BLaER1 treated with 17β-estradiol and CSF1 and Interleukin-3, amounts not matched to agents 10 nM and 100 nM (cell line): ENCODE measurements at regions not wholly inside any gene's neighbourhood (a gene's known extent, or its start where the extent isn't known, plus 50 kb on each side); places are given as distances from the start of the nearest gene placed in this dataset.

Source experiments
- H3K27ac ChIP-seq, 11 experiments: shearing (Covaris generic); formaldehyde crosslinking; 2 replicates each; pipeline ENCODE4 v1.8.1; 2022
- H3K27me3 ChIP-seq, 11 experiments: shearing (Covaris generic); formaldehyde crosslinking; 2 replicates each; pipeline ENCODE4 v1.8.1; 2022
- H3K36me3 ChIP-seq, 11 experiments: shearing (Covaris generic); formaldehyde crosslinking; 2 replicates each; pipeline ENCODE4 v1.8.1; 2022
- H3K4me1 ChIP-seq, 10 experiments: shearing (Covaris generic); formaldehyde crosslinking; 2 replicates each; pipeline ENCODE4 v1.8.1; 2022
- H3K4me2 ChIP-seq, 11 experiments: shearing (Covaris generic); formaldehyde crosslinking; 2 replicates each; pipeline ENCODE4 v1.8.1; 2022
- H3K4me3 ChIP-seq, 10 experiments: shearing (Covaris generic); formaldehyde crosslinking; 2 replicates each; pipeline ENCODE4 v1.8.1; 2022
- H3K9ac ChIP-seq, 11 experiments: shearing (Covaris generic); formaldehyde crosslinking; 2 replicates each; pipeline ENCODE4 v1.8.1; 2022
- H3K9me3 ChIP-seq, 11 experiments: shearing (Covaris generic); formaldehyde crosslinking; replicated peaks in 1 of 11; 2 replicates each; pipeline ENCODE4 v1.8.1; 2022
- H4K20me1 ChIP-seq, 11 experiments: shearing (Covaris generic); formaldehyde crosslinking; 2 replicates each; pipeline ENCODE4 v1.8.1; 2022
- Cebpa-rat ChIP-seq, 11 experiments: shearing (Covaris generic); IDR thresholded peaks; 2 replicates each; pipeline ENCODE4 v1.8.1; 2022

GRCh38 chr9:22990349-22990748 is 543.7 kb downstream of the DMRTA1 start:
- no peaks in the 10 kb centered on the region for H3K4me1 ChIP-seq
- H3K4me3 ChIP-seq = no peak overlapping the region
- H4K20me1 ChIP-seq = no peaks in the 10 kb centered on the region
- no peak overlapping the region for H3K4me2 ChIP-seq
- no peaks in the 10 kb centered on the region for H3K9me3 ChIP-seq
- no peak overlapping the region for H3K27ac ChIP-seq
- no peaks in the 10 kb centered on the region for H3K27me3 ChIP-seq
- H3K9ac ChIP-seq = no peak overlapping the region
- no peaks in the 10 kb centered on the region for H3K36me3 ChIP-seq
- TF ChIP-seq Cebpa-rat (IDR thresholded peaks at IDR 0.05) = no peak

GRCh38 chr9:22992780-22993179 is 546.2 kb downstream of the DMRTA1 start:
- Histone ChIP-seq H3K9me3 (peaks cover 11 to 18% (median 13%) of the 10 kb centered on the region in 11 experiments), H3K4me3 (no peak overlapping the region), H3K27me3 (no peaks in the 10 kb centered on the region), H3K27ac (no peak overlapping the region), H4K20me1 (no peaks in the 10 kb centered on the region), H3K36me3 (no peaks in the 10 kb centered on the region), H3K4me2 (no peak overlapping the region; a peak in 1 of 22 replicates), H3K4me1 (no peaks in the 10 kb centered on the region), H3K9ac (no peak overlapping the region)
- no peak for TF ChIP-seq Cebpa-rat (IDR thresholded peaks at IDR 0.05)

GRCh38 chr9:22997923-22998322 is 551.3 kb downstream of the DMRTA1 start:
- Histone ChIP-seq H3K36me3 (no peaks in the 10 kb centered on the region), H3K9me3 (peaks cover 18 to 27% (median 19%) of the 10 kb centered on the region in 11 experiments), H3K27ac (no peak overlapping the region), H4K20me1 (no peaks in the 10 kb centered on the region), H3K4me3 (no peak overlapping the region), H3K4me2 (no peak overlapping the region), H3K9ac (no peak overlapping the region), H3K4me1 (no peaks in the 10 kb centered on the region), H3K27me3 (no peaks in the 10 kb centered on the region)
- no peak for TF ChIP-seq Cebpa-rat (IDR thresholded peaks at IDR 0.05)

- TF ChIP-seq Cebpa-rat (IDR thresholded peaks at IDR 0.05) = no peak
- no peak overlapping the region for H3K4me3 ChIP-seq
- no peak overlapping the region for H3K9ac ChIP-seq
- no peak overlapping the region for H3K27ac ChIP-seq
- no peaks in the 10 kb centered on the region for H3K4me1 ChIP-seq
- no peaks in the 10 kb centered on the region for H4K20me1 ChIP-seq
- H3K4me2 ChIP-seq = no peak overlapping the region
- H3K36me3 ChIP-seq = no peaks in the 10 kb centered on the region
- H3K9me3 ChIP-seq = no peaks in the 10 kb centered on the region
- H3K27me3 ChIP-seq = no peaks in the 10 kb centered on the region
These were observed 558.5 kb downstream of the DMRTA1 start for GRCh38 chr9:23005156-23005555.

GRCh38 chr9:23006127-23006526 is 559.5 kb downstream of the DMRTA1 start:
- Histone ChIP-seq H3K9ac (no peak overlapping the region), H3K4me1 (no peaks in the 10 kb centered on the region), H3K36me3 (no peaks in the 10 kb centered on the region), H3K4me2 (no peak overlapping the region), H3K27ac (no peak overlapping the region), H4K20me1 (no peaks in the 10 kb centered on the region), H3K4me3 (no peak overlapping the region), H3K27me3 (no peaks in the 10 kb centered on the region), H3K9me3 (no peaks in the 10 kb centered on the region)
- TF ChIP-seq Cebpa-rat (IDR thresholded peaks at IDR 0.05) = no peak

GRCh38 chr9:23011669-23012068 is 565.0 kb downstream of the DMRTA1 start:
- Histone ChIP-seq H4K20me1 (no peaks in the 10 kb centered on the region), H3K27ac (no peak overlapping the region), H3K9me3 (no peaks in the 10 kb centered on the region), H3K36me3 (no peaks in the 10 kb centered on the region), H3K27me3 (no peaks in the 10 kb centered on the region), H3K4me2 (no peak overlapping the region), H3K9ac (no peak overlapping the region), H3K4me1 (no peaks in the 10 kb centered on the region), H3K4me3 (no peak overlapping the region)
- TF ChIP-seq Cebpa-rat (IDR thresholded peaks at IDR 0.05) = no peak

- no peak overlapping the region for H3K4me2 ChIP-seq
These were observed 568.9 kb downstream of the DMRTA1 start for GRCh38 chr9:23015557-23015956.

GRCh38 chr9:23036416-23036815 is 589.8 kb downstream of the DMRTA1 start:
- peak in 1 of 11 experiments; percentile 53; a peak in 1 of 22 replicates for TF ChIP-seq Cebpa-rat (IDR thresholded peaks at IDR 0.05)
- Histone ChIP-seq H3K4me2 (no peak overlapping the region), H3K27ac (no peak overlapping the region), H3K9ac (no peak overlapping the region), H4K20me1 (no peaks in the 10 kb centered on the region), H3K36me3 (no peaks in the 10 kb centered on the region), H3K4me1 (no peaks in the 10 kb centered on the region), H3K9me3 (no peaks in the 10 kb centered on the region), H3K27me3 (no peaks in the 10 kb centered on the region), H3K4me3 (no peak overlapping the region)

More at GRCh38 chr9:23015557-23015956, 568.9 kb downstream of the DMRTA1 start:
- no peak overlapping the region for H3K4me3 ChIP-seq
- H3K27me3 ChIP-seq = no peaks in the 10 kb centered on the region
- TF ChIP-seq Cebpa-rat (IDR thresholded peaks at IDR 0.05) = no peak
- H3K4me1 ChIP-seq = no peaks in the 10 kb centered on the region
- no peaks in the 10 kb centered on the region for H4K20me1 ChIP-seq
- H3K27ac ChIP-seq = no peak overlapping the region
- no peaks in the 10 kb centered on the region for H3K9me3 ChIP-seq
- no peak overlapping the region for H3K9ac ChIP-seq
- H3K36me3 ChIP-seq = no peaks in the 10 kb centered on the region

- H3K27me3 ChIP-seq = no peaks in the 10 kb centered on the region
- H4K20me1 ChIP-seq = no peaks in the 10 kb centered on the region
These were observed 592.8 kb downstream of the DMRTA1 start for GRCh38 chr9:23039402-23039801.

GRCh38 chr9:23041466-23041865 is 594.8 kb downstream of the DMRTA1 start:
- no peaks in the 10 kb centered on the region for H3K27me3 ChIP-seq
- no peak overlapping the region for H3K4me2 ChIP-seq
- H3K4me1 ChIP-seq = no peaks in the 10 kb centered on the region
- no peak for TF ChIP-seq Cebpa-rat (IDR thresholded peaks at IDR 0.05)
- H3K9me3 ChIP-seq = no peaks in the 10 kb centered on the region
- H3K4me3 ChIP-seq = no peak overlapping the region
- no peak overlapping the region for H3K9ac ChIP-seq
- H4K20me1 ChIP-seq = no peaks in the 10 kb centered on the region
- no peak overlapping the region for H3K27ac ChIP-seq
- no peaks in the 10 kb centered on the region for H3K36me3 ChIP-seq

More at GRCh38 chr9:23039402-23039801, 592.8 kb downstream of the DMRTA1 start:
- no peak overlapping the region for H3K4me2 ChIP-seq
- no peaks in the 10 kb centered on the region for H3K9me3 ChIP-seq
- H3K9ac ChIP-seq = no peak overlapping the region
- no peak overlapping the region for H3K27ac ChIP-seq
- no peak for TF ChIP-seq Cebpa-rat (IDR thresholded peaks at IDR 0.05)
- no peak overlapping the region for H3K4me3 ChIP-seq
- no peaks in the 10 kb centered on the region for H3K36me3 ChIP-seq
- H3K4me1 ChIP-seq = no peaks in the 10 kb centered on the region
